OCI-LY3 (cell line): ENCODE measurements at regions not wholly inside any gene's neighbourhood (a gene's known extent, or its start where the extent isn't known, plus 50 kb on each side); places are given as distances from the start of the nearest gene placed in this dataset.

ENCODE experiments used
- H2AFZ ChIP-seq: fragments of 200-600, 300-600 bp; shearing (Covaris generic); 2 replicates; pipeline ENCODE4 v1.6.0; 2014; ENCODE audit warnings: antibody characterized with exemption, low read depth, low read length
- H3K27ac ChIP-seq: fragments of 200-600, 300-600 bp; sonication (generic); 2 replicates; pipeline ENCODE4 v1.5.1; 2014; ENCODE audit warnings: mild to moderate bottlenecking, low read length, moderate library complexity, mixed read lengths
- H3K27me3 ChIP-seq: fragments of 200-600, 300-600 bp; sonication (generic); 2 replicates; pipeline ENCODE4 v1.6.1; 2014; ENCODE audit warnings: low read depth, low read length, mixed read lengths
- H3K36me3 ChIP-seq: fragments of 200-600, 300-600 bp; sonication (generic); replicated peaks from 2 replicates; pipeline ENCODE3; 2014; ENCODE audit warnings: low read depth, low read length, mixed read lengths
- H3K4me1 ChIP-seq: fragments of 300-600, 200-600 bp; sonication (generic); 2 replicates; pipeline ENCODE4 v1.6.1; 2014; ENCODE audit warnings: low read length, mixed read lengths
- H3K4me2 ChIP-seq: fragments of 200-600, 300-600 bp; sonication (generic); 2 replicates; pipeline ENCODE4 v1.6.1; 2014; ENCODE audit warnings: low read length, mixed read lengths
- H3K4me3 ChIP-seq: fragments of 300-600, 200-600 bp; sonication (generic); 2 replicates; pipeline ENCODE4 v1.5.1; 2014; ENCODE audit warnings: antibody characterized with exemption, mild to moderate bottlenecking, low read length, moderate library complexity
- H3K79me2 ChIP-seq: fragments of 300-600, 200-600 bp; shearing (Covaris generic); 2 replicates; pipeline ENCODE4 v1.6.1; 2014; ENCODE audit warnings: mild to moderate bottlenecking, low read length, mixed read lengths
- H3K9ac ChIP-seq: fragments of 300-600, 200-600 bp; shearing (Covaris generic); 2 replicates; pipeline ENCODE4 v1.6.0; 2014; ENCODE audit warnings: mild to moderate bottlenecking, low read length, moderate library complexity
- H3K9me3 ChIP-seq: fragments of 200-600, 300-600 bp; shearing (Covaris generic); 2 replicates; pipeline ENCODE4 v1.6.1; 2014; ENCODE audit warnings: low read length, mixed read lengths; ENCODE audit not compliant: insufficient read depth
- H4K20me1 ChIP-seq: fragments of 200-600, 300-600 bp; sonication (generic); 2 replicates; pipeline ENCODE4 v1.6.1; 2016; ENCODE audit warnings: low read length, mixed read lengths; ENCODE audit not compliant: insufficient read depth
- EZH2phosphoT487 ChIP-seq: fragments of 200-600 bp; shearing (Covaris generic); IDR thresholded peaks from 2 replicates; pipeline ENCODE4 v1.6.1; 2018; ENCODE audit warnings: antibody characterized with exemption, mixed run types, low read depth
- TF ChIP-seq, protein P1 (sequence below): fragments of 200-600, 300-600 bp; sonication (generic); IDR thresholded peaks from 2 replicates; pipeline ENCODE4 v1.5.1; 2014; ENCODE audit warnings: antibody characterized with exemption, low read length, low read depth

DNA sequence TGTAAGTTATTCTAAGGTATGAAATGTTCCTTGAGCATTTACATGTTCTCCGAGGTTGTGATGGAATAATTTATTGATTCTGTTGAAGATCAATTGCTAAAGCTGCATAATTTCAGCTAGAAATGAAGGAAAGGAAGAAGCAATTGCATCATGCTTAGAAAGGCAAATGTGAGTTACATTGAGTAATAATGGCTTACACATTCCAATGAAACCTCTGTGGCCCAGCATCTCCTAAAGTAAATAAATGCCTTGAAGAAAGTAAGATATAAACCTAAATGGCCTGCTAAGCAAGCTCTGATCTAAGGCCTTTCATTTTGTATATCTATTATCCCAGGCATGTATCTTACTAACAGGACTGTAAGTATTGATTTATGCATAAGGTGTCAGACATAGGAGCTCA lies 677.3 kb upstream of the RGMB start:
- Histone ChIP-seq H3K4me1 (no peaks in the 10 kb centered on the region), H3K27ac (no peak overlapping the region), H3K27me3 (no peaks in the 10 kb centered on the region), H2AFZ (no peak overlapping the region), H3K9me3 (no peaks in the 10 kb centered on the region), H3K79me2 (no peaks in the 10 kb centered on the region), H3K4me3 (no peak overlapping the region), H3K36me3 (no peaks in the 10 kb centered on the region), H3K9ac (no peak overlapping the region), H4K20me1 (no peaks in the 10 kb centered on the region), H3K4me2 (no peak overlapping the region)
- TF ChIP-seq EZH2phosphoT487: no peak
- TF ChIP-seq, protein P1, sequence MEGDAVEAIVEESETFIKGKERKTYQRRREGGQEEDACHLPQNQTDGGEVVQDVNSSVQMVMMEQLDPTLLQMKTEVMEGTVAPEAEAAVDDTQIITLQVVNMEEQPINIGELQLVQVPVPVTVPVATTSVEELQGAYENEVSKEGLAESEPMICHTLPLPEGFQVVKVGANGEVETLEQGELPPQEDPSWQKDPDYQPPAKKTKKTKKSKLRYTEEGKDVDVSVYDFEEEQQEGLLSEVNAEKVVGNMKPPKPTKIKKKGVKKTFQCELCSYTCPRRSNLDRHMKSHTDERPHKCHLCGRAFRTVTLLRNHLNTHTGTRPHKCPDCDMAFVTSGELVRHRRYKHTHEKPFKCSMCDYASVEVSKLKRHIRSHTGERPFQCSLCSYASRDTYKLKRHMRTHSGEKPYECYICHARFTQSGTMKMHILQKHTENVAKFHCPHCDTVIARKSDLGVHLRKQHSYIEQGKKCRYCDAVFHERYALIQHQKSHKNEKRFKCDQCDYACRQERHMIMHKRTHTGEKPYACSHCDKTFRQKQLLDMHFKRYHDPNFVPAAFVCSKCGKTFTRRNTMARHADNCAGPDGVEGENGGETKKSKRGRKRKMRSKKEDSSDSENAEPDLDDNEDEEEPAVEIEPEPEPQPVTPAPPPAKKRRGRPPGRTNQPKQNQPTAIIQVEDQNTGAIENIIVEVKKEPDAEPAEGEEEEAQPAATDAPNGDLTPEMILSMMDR: no peak

DNA sequence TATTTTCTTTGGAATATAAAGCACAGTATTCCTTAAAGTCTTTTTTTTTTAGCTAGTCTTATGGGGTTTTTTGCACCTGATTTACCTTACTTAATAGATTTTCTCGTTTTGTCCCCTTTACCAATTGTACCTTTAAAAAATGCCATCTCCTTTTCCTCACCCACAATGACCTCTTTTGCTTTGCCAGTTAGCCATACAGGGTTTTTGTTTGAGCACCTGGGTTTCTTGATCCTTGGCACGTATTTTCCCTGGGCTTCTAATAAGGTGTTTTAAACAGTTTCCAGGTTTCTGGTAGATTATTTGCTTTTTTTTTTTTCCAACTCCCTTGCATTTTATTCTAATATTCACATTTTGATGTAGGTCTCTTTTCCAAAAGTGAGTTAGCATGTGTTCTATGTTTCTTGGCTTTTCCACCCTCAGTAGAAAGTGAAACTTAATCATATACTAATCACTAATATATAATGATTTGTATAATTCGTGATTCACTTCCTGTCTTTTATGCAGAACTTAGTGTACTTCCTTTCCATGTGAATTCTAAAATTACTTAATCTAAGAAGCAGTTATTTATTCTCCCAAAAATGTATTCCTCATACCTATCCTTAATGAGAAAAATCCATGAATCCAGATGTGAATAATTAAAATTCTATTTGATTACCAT lies 673.9 kb upstream of the RGMB start:
- H3K4me1 ChIP-seq: no peaks in the 10 kb centered on the region
- no peak overlapping the region for H3K9ac ChIP-seq
- no peaks in the 10 kb centered on the region for H3K36me3 ChIP-seq
- TF ChIP-seq EZH2phosphoT487: no peak
- TF ChIP-seq, protein P1: no peak
- H3K4me2 ChIP-seq: no peak overlapping the region
- no peaks in the 10 kb centered on the region for H3K9me3 ChIP-seq
- no peaks in the 10 kb centered on the region for H4K20me1 ChIP-seq
- H3K4me3 ChIP-seq: no peak overlapping the region
- no peak overlapping the region for H3K27ac ChIP-seq
- H2AFZ ChIP-seq: no peak overlapping the region
- H3K27me3 ChIP-seq: no peaks in the 10 kb centered on the region
- H3K79me2 ChIP-seq: no peaks in the 10 kb centered on the region

DNA sequence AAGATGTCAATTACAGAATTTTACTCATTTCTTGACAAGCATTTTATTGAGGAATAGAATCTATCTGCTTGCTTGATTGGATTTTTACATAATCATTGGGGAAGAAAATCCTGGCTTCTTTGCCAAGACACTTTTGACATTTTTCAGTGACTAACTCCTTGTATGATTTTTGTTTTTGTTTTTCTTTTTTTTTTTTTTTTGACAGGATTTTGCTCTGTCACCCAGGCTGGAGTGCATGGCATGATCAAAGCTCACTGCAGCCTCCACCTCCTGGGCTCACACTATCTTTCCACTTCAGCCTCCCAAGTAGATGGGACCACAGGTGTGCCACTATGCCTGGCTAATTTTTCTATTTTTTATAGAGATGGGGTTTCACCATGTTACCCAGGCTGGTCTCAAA lies 672.3 kb upstream of the RGMB start:
- H3K27me3 ChIP-seq: no peaks in the 10 kb centered on the region
- H3K4me1 ChIP-seq: no peaks in the 10 kb centered on the region
- H3K9me3 ChIP-seq: no peaks in the 10 kb centered on the region
- no peaks in the 10 kb centered on the region for H3K36me3 ChIP-seq
- no peaks in the 10 kb centered on the region for H4K20me1 ChIP-seq
- H3K9ac ChIP-seq: no peak overlapping the region
- no peak overlapping the region for H3K4me3 ChIP-seq
- no peak overlapping the region for H3K27ac ChIP-seq
- H3K79me2 ChIP-seq: no peaks in the 10 kb centered on the region
- H3K4me2 ChIP-seq: no peak overlapping the region
- no peak overlapping the region for H2AFZ ChIP-seq
- no peak for TF ChIP-seq EZH2phosphoT487
- TF ChIP-seq, protein P1: no peak

DNA sequence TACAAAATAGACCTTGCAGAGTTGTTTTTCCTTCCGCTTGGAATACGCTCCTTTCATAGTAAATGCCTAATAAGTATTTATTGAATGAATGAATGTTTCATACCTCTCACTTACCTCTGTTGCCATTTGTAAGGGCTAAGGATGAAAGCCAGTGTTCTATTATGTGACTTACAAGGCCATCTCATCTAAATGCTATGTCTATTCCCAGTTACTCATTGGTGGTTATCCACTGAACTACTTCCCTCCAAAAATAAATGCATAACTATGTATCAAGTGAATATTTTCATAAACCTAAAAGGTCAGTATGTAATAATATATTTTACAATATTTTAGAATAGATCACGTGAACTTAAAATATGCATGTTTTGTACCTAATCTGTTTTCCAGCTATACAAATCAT lies 670.5 kb upstream of the RGMB start:
- H3K9me3 ChIP-seq: no peaks in the 10 kb centered on the region
- H3K79me2 ChIP-seq: no peaks in the 10 kb centered on the region
- no peak overlapping the region for H3K4me2 ChIP-seq
- H3K4me3 ChIP-seq: no peak overlapping the region
- no peaks in the 10 kb centered on the region for H3K4me1 ChIP-seq
- TF ChIP-seq, protein P1: no peak
- no peak for TF ChIP-seq EZH2phosphoT487
- H3K36me3 ChIP-seq: no peaks in the 10 kb centered on the region
- H3K9ac ChIP-seq: no peak overlapping the region
- H4K20me1 ChIP-seq: no peaks in the 10 kb centered on the region
- no peak overlapping the region for H2AFZ ChIP-seq
- H3K27ac ChIP-seq: no peak overlapping the region
- H3K27me3 ChIP-seq: no peaks in the 10 kb centered on the region
